Ishikawa (cell line): ENCODE measurements at regions not wholly inside any gene's neighbourhood (a gene's known extent, or its start where the extent isn't known, plus 50 kb on each side); places are given as distances from the start of the nearest gene placed in this dataset.

Source experiments
- CEBPB ChIP-seq: IDR thresholded peaks from 2 replicates; pipeline ENCODE4 v1.6.1; 2012
- CREB1 ChIP-seq: IDR thresholded peaks from 2 replicates; pipeline ENCODE4 v1.6.1; 2012; ENCODE audit warnings: low read depth
- EGR1 ChIP-seq: IDR thresholded peaks from 2 replicates; pipeline ENCODE4 v1.6.1; 2012
- EP300 ChIP-seq: IDR thresholded peaks from 2 replicates; pipeline ENCODE4 v1.6.1; 2012; ENCODE audit warnings: borderline replicate concordance
- FOXM1 ChIP-seq: IDR thresholded peaks from 2 replicates; pipeline ENCODE4 v1.6.1; 2012; ENCODE audit warnings: low read depth, borderline replicate concordance
- NFIC ChIP-seq: IDR thresholded peaks from 2 replicates; pipeline ENCODE4 v1.6.1; 2012
- RAD21 ChIP-seq: IDR thresholded peaks from 2 replicates; pipeline ENCODE4 v1.6.1; 2012; ENCODE audit warnings: low read depth
- TAF1 ChIP-seq: IDR thresholded peaks from 2 replicates; pipeline ENCODE4 v1.6.1; 2012; ENCODE audit warnings: low read depth, mild to moderate bottlenecking
- TCF12 ChIP-seq: IDR thresholded peaks from 2 replicates; pipeline ENCODE4 v1.6.1; 2012; ENCODE audit warnings: low read depth
- TEAD4 ChIP-seq: IDR thresholded peaks from 2 replicates; pipeline ENCODE4 v1.6.1; 2012
- YY1 ChIP-seq: IDR thresholded peaks from 2 replicates; pipeline ENCODE4 v1.6.1; 2012; ENCODE audit warnings: low read depth
- ZBTB7A ChIP-seq: IDR thresholded peaks from 2 replicates; pipeline ENCODE4 v1.6.1; 2012; ENCODE audit warnings: low read depth
- TF ChIP-seq, protein P1 (sequence below): IDR thresholded peaks from 2 replicates; pipeline ENCODE4 v1.6.1; 2012
- TF ChIP-seq, protein P2 (sequence below): IDR thresholded peaks from 2 replicates; pipeline ENCODE4 v1.6.1; 2012
- TF ChIP-seq, protein P3 (sequence below): IDR thresholded peaks from 2 replicates; pipeline ENCODE4 v1.6.1; 2012; ENCODE audit warnings: low read depth, mild to moderate bottlenecking

DNA sequence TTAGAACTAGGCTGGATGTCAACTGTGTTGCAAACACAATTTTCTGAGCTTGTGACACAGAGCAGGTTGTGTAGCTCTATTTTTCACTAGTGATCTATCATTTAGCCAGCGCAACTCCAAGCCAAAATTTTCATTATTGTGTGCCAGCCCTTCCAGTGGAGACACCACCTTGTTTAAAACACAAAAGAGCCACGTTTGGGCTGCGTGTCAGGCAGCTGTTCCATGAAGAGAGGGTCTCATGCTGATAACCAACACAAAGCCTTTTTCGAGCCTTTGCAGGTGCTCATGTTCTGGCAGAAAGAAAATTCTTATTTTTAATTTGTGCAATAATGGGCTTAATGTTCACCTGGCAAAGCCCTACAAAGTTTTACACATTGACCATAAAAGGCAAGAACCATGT is 237.6 kb upstream of the RGMB start:
- TF ChIP-seq EP300, result no peak
- TF ChIP-seq FOXM1, result no peak
- TF ChIP-seq CEBPB, result no peak
- no peak for TF ChIP-seq TCF12
- no peak for TF ChIP-seq YY1
- no peak for TF ChIP-seq TAF1
- TF ChIP-seq ZBTB7A, result no peak
- TF ChIP-seq TEAD4, result no peak
- TF ChIP-seq, protein P1, sequence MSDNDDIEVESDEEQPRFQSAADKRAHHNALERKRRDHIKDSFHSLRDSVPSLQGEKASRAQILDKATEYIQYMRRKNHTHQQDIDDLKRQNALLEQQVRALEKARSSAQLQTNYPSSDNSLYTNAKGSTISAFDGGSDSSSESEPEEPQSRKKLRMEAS, result no peak
- TF ChIP-seq, protein P2, sequence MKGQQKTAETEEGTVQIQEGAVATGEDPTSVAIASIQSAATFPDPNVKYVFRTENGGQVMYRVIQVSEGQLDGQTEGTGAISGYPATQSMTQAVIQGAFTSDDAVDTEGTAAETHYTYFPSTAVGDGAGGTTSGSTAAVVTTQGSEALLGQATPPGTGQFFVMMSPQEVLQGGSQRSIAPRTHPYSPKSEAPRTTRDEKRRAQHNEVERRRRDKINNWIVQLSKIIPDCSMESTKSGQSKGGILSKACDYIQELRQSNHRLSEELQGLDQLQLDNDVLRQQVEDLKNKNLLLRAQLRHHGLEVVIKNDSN, result no peak
- TF ChIP-seq, protein P3, sequence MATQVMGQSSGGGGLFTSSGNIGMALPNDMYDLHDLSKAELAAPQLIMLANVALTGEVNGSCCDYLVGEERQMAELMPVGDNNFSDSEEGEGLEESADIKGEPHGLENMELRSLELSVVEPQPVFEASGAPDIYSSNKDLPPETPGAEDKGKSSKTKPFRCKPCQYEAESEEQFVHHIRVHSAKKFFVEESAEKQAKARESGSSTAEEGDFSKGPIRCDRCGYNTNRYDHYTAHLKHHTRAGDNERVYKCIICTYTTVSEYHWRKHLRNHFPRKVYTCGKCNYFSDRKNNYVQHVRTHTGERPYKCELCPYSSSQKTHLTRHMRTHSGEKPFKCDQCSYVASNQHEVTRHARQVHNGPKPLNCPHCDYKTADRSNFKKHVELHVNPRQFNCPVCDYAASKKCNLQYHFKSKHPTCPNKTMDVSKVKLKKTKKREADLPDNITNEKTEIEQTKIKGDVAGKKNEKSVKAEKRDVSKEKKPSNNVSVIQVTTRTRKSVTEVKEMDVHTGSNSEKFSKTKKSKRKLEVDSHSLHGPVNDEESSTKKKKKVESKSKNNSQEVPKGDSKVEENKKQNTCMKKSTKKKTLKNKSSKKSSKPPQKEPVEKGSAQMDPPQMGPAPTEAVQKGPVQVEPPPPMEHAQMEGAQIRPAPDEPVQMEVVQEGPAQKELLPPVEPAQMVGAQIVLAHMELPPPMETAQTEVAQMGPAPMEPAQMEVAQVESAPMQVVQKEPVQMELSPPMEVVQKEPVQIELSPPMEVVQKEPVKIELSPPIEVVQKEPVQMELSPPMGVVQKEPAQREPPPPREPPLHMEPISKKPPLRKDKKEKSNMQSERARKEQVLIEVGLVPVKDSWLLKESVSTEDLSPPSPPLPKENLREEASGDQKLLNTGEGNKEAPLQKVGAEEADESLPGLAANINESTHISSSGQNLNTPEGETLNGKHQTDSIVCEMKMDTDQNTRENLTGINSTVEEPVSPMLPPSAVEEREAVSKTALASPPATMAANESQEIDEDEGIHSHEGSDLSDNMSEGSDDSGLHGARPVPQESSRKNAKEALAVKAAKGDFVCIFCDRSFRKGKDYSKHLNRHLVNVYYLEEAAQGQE, result no peak
- no peak for TF ChIP-seq CREB1
- no peak for TF ChIP-seq EGR1
- TF ChIP-seq NFIC, result no peak

DNA sequence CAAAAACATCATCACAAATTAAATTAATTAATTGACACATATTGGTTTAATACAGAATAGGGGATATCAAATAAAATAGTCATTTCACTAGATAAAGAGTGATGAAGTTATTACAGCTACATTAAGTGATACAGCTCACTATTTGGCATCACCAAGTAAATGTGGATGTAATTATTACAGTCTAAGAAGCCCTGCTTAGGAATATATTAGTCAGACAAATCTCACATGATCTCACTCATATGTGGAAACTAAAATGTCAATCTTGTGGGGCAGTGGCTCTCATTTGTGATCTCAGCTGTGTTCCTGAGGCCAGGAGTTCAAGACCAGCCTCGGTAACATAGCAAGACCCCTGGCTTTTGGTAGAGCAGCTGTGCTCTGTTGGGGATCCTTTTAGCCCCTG is 233.4 kb upstream of the RGMB start:
- TF ChIP-seq ZBTB7A, result no peak
- no peak for TF ChIP-seq EP300
- no peak for TF ChIP-seq YY1
- TF ChIP-seq TEAD4, result no peak
- TF ChIP-seq TCF12, result no peak
- no peak for TF ChIP-seq CEBPB
- TF ChIP-seq FOXM1, result no peak
- TF ChIP-seq, protein P2, result no peak
- TF ChIP-seq, protein P1, result no peak
- TF ChIP-seq TAF1, result no peak
- TF ChIP-seq RAD21, result no peak
- TF ChIP-seq CREB1, result no peak
- TF ChIP-seq, protein P3, result no peak
- no peak for TF ChIP-seq EGR1
- TF ChIP-seq NFIC, result no peak

DNA sequence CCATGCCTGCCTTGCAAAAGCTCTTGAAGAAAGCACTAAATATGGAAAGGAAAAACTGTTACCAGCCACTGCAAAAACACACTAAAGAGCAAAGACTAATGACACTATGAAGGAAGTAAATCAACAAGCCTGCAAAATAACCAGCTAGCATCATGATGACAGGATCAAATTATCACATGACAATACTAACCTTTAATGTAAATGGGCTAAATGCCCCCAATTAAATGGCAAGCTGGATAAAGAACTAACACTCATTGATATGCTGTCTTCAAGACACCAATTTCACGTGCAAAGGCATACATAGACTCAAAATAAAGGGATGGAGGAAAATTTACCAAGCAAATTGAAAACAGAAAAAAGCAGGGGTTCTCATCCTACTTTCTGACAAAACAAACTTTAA is 231.8 kb upstream of the RGMB start:
- TF ChIP-seq EP300, result no peak
- TF ChIP-seq, protein P1, result no peak

DNA sequence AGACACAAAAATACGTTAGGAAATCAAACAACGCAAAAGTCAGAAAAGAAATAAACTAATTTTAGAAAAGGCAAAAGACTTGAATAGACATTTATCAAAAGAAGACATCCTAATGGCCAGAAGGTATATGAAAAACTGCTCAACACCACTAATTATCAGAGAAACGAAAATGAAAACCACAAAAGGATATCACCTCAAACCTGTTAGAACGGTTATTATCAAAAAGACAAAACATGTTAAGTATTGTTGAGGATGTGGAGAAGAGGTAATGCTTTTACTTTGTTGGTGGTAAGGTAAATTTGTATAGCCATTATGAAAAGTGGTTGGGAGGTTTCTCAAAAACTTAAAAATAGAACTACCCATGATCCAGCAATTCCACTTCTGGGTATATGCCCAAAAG is 230.0 kb upstream of the RGMB start:
- TF ChIP-seq NFIC, result no peak
- no peak for TF ChIP-seq EGR1
- TF ChIP-seq, protein P3, result no peak
- TF ChIP-seq TAF1, result no peak
- TF ChIP-seq ZBTB7A, result no peak
- no peak for TF ChIP-seq RAD21
- no peak for TF ChIP-seq TEAD4
- TF ChIP-seq CREB1, result no peak
- no peak for TF ChIP-seq YY1
- TF ChIP-seq, protein P2, result no peak
- TF ChIP-seq, protein P1, result no peak
- no peak for TF ChIP-seq TCF12
- TF ChIP-seq CEBPB, result no peak
